Fibroblast of pulmonary artery (primary cell): ENCODE measurements at regions not wholly inside any gene's neighbourhood (a gene's known extent, or its start where the extent isn't known, plus 50 kb on each side); places are given as distances from the start of the nearest gene placed in this dataset.

Experiments
- DNase-seq: peaks from one replicate; pipeline ENCODE4 v3.0.0-alpha.2; 2010; ENCODE audit warnings: low read depth
- H3K4me3 ChIP-seq: replicated peaks from 2 replicates; pipeline ENCODE4 v1.5.1; 2011; ENCODE audit warnings: low read depth, mild to moderate bottlenecking, control low read depth, low read length, moderate library complexity
- TF ChIP-seq, protein P1 (sequence below): IDR thresholded peaks from 2 replicates; pipeline ENCODE4 v1.5.1; 2011; ENCODE audit warnings: mild to moderate bottlenecking, control low read depth, low read length, inconsistent platforms; ENCODE audit errors: missing control alignments

- TF ChIP-seq, protein P1, sequence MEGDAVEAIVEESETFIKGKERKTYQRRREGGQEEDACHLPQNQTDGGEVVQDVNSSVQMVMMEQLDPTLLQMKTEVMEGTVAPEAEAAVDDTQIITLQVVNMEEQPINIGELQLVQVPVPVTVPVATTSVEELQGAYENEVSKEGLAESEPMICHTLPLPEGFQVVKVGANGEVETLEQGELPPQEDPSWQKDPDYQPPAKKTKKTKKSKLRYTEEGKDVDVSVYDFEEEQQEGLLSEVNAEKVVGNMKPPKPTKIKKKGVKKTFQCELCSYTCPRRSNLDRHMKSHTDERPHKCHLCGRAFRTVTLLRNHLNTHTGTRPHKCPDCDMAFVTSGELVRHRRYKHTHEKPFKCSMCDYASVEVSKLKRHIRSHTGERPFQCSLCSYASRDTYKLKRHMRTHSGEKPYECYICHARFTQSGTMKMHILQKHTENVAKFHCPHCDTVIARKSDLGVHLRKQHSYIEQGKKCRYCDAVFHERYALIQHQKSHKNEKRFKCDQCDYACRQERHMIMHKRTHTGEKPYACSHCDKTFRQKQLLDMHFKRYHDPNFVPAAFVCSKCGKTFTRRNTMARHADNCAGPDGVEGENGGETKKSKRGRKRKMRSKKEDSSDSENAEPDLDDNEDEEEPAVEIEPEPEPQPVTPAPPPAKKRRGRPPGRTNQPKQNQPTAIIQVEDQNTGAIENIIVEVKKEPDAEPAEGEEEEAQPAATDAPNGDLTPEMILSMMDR, result no peak
- DNase-seq, result no peak
- H3K4me3 ChIP-seq, result no peak overlapping the region
Measured at GRCh38 chr2:191569025-191569424, 108.9 kb upstream of the NABP1 start.

DNA sequence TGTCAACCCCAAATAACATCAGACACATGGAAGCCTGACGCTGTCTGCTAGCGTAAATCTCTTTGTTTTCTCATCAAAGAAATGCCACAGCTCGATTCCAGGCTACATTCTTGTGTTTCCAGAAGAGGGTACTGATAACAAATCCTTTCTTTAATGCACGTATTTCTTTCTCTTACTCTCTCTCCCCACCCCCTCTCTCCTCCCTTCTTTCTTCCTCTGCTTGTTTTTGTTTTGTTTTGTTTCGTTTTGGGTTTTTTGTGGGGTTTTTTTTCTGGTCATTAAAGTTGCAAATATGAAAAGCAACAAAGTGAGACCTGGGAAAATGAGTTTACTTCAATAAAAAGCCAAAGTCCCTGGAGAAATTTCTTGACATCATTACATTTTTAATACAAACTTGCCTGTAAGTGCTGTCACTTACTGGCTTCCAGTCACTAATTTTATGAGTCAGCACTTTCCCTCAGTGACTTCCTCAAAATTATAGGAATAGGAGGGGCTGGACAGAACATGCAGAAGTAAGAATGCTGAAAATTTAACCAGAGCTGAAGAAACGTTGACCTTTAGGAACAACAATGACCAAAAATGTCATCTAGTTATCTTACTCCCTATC lies 106.7 kb upstream of the NABP1 start:
- peak overlapping the region; percentile 36 for H3K4me3 ChIP-seq
- TF ChIP-seq, protein P1, result peak; percentile 51
- peak; percentile 86 for DNase-seq

GRCh38 chr2:191572319-191572718 lies 105.6 kb upstream of the NABP1 start:
- TF ChIP-seq, protein P1, result no peak
- no peak overlapping the region for H3K4me3 ChIP-seq

GRCh38 chr2:191573216-191573615 lies 104.7 kb upstream of the NABP1 start:
- TF ChIP-seq, protein P1, result no peak
- no peak for DNase-seq
- no peak overlapping the region for H3K4me3 ChIP-seq

More at GRCh38 chr2:191572319-191572718, 105.6 kb upstream of the NABP1 start:
- DNase-seq, result no peak

DNA sequence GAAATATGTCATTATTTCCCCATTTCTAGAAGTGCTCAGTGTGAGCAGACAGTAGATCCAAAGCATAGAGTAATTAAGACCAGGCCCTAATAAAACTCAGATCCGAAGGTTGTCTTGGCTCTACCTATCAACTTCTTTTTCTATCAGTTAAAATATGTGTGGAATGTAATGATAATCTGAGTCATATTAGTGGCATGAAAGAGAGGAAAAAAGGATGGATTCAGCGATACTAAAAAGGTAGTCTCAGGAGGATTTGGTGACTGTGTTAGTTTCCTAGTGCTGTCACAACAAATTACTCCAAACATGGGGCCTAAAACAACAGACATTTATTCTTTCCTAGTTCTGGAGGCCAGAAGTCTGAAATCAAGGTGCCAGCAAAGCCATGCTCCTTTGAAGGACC lies 103.7 kb upstream of the NABP1 start:
- no peak for DNase-seq
- TF ChIP-seq, protein P1, result no peak
- H3K4me3 ChIP-seq, result no peak overlapping the region

GRCh38 chr2:191577605-191578004 lies 100.3 kb upstream of the NABP1 start:
- TF ChIP-seq, protein P1, result no peak
- no peak for DNase-seq
- no peak overlapping the region for H3K4me3 ChIP-seq

DNA sequence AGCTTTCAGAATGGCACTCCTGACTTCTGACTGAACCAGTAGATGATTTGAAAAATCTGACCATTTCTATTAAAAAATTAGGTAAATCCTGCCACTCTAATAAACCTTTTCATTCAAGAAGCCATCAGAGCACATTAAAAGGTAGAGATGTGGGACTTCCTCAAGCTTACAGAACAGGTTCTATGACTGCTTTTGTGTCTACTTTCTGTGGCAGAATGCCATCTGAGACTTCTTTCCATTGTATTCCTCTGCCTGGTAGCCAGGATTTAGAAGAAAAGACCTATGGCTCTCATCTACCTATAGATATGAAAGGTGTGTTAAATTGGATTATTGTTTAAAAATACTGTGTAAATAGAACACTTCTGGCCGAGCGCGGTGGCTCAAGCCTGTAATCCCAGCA lies 99.9 kb upstream of the NABP1 start:
- DNase-seq, result no peak
- TF ChIP-seq, protein P1, result no peak
- H3K4me3 ChIP-seq, result no peak overlapping the region
